ENCODE measurements at regions not wholly inside any gene's neighbourhood (a gene's known extent, or its start where the extent isn't known, plus 50 kb on each side); places are given as distances from the start of the nearest gene placed in this dataset.

GRCh38 chr13:40197049-40197448, 469.4 kb downstream of the FOXO1 start:
- no peak overlapping the region for H2AFZ ChIP-seq (ENCODE audit: control insufficient read depth, low read depth, low read length)
- no TSS peak for BruUV-seq (replicated peaks)
- ChIA-PET POLR2A (no interaction called here), RAD21 (ENCODE audit: unreplicated experiment) (no interaction called here), CTCF (no interaction called here), SMC1A (ENCODE audit: uncharacterized antibody, unreplicated experiment) (no interaction called here)
- no peaks in the 10 kb centered on the region for H3K4me1 ChIP-seq (ENCODE audit: control insufficient read depth, insufficient read depth, low read length)
- H3K9ac ChIP-seq (ENCODE audit: control insufficient read depth, insufficient read depth, low read length) = no peak overlapping the region
- intact Hi-C loops (cut with micrococcal nuclease; ENCODE audit: unreplicated experiment) (no loop called here), in situ Hi-C loops (cut with MboI) (no loop called here)
- FAIRE-seq (no peak), ATAC-seq (no peak), DNase-seq (ENCODE audit: low read depth, low spot score) (no peak)
- no peaks in the 10 kb centered on the region for H4K20me1 ChIP-seq (ENCODE audit: control insufficient read depth, insufficient read depth)
- H3K27me3 ChIP-seq (replicated peaks in 1 of 2; ENCODE audit: control insufficient read depth in 2 of 2, insufficient read depth in 2 of 2, low read length in 1 of 2) = peaks cover 0 to 1% of the 10 kb centered on the region in 2 experiments; a peak in 2 of 4 replicates
- no peak for TF ChIP-seq FOXM1 (IDR thresholded peaks at IDR 0.05; ENCODE audit: low read depth, low read length)
- TF ChIP-seq EGR1 (IDR thresholded peaks at IDR 0.05; ENCODE audit: borderline replicate concordance in 1 of 2, low read depth in 2 of 2, low read length in 2 of 2) = no peak
- TF ChIP-seq ATF2 (IDR thresholded peaks at IDR 0.05; ENCODE audit: low read length) = no peak
- TF ChIP-seq ESRRA (IDR thresholded peaks at IDR 0.05; ENCODE audit: low read length) = no peak
- no peak for TF ChIP-seq ETV6 (conservative IDR thresholded peaks at IDR 0.05 in 1 of 2, IDR thresholded peaks at IDR 0.05 in 1 of 2; ENCODE audit: borderline replicate concordance in 1 of 2, low read depth in 1 of 2)
- no peak for TF ChIP-seq STAT1 (conservative IDR thresholded peaks at IDR 0.05)
- TF ChIP-seq RELB (IDR thresholded peaks at IDR 0.05; ENCODE audit: low read depth) = no peak
- TF ChIP-seq HDAC6 (IDR thresholded peaks at IDR 0.05; ENCODE audit: unreplicated experiment) = no peak
- TF ChIP-seq CEBPB (IDR thresholded peaks at IDR 0.05; ENCODE audit: borderline replicate concordance in 1 of 2, low read depth in 2 of 2, low read length in 2 of 2) = no peak
- no peak for TF ChIP-seq RAD21 (IDR thresholded peaks at IDR 0.05; ENCODE audit: insufficient read depth, low read depth, low read length)
- TF ChIP-seq, protein P1, sequence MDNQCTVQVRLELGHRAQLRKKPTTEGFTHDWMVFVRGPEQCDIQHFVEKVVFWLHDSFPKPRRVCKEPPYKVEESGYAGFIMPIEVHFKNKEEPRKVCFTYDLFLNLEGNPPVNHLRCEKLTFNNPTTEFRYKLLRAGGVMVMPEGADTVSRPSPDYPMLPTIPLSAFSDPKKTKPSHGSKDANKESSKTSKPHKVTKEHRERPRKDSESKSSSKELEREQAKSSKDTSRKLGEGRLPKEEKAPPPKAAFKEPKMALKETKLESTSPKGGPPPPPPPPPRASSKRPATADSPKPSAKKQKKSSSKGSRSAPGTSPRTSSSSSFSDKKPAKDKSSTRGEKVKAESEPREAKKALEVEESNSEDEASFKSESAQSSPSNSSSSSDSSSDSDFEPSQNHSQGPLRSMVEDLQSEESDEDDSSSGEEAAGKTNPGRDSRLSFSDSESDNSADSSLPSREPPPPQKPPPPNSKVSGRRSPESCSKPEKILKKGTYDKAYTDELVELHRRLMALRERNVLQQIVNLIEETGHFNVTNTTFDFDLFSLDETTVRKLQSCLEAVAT (IDR thresholded peaks at IDR 0.05) = no peak
- no peak for TF ChIP-seq FOS (IDR thresholded peaks at IDR 0.05; ENCODE audit: borderline replicate concordance, extremely low read depth, insufficient read length)
- no peak for TF ChIP-seq WRNIP1 (IDR thresholded peaks at IDR 0.05; ENCODE audit: borderline replicate concordance, low read depth, low read length)
- no peak for TF ChIP-seq CHD4 (IDR thresholded peaks at IDR 0.05)
- TF ChIP-seq HDAC2 (IDR thresholded peaks at IDR 0.05) = no peak
- no peak for TF ChIP-seq ZSCAN29 (IDR thresholded peaks at IDR 0.05)
- no peak for TF ChIP-seq RELA (IDR thresholded peaks at IDR 0.05; ENCODE audit: borderline replicate concordance, partially characterized antibody)
- TF ChIP-seq PAX8 (IDR thresholded peaks at IDR 0.05) = no peak
- no peaks in the 10 kb centered on the region for H3K36me3 ChIP-seq (ENCODE audit: control insufficient read depth in 2 of 2, insufficient read depth in 2 of 2, low read length in 1 of 2)
- no peak overlapping the region for H3K27ac ChIP-seq (ENCODE audit: control insufficient read depth, insufficient read depth)
- no peak overlapping the region for H3K4me2 ChIP-seq (ENCODE audit: control insufficient read depth, insufficient read depth)
- H3K9me3 ChIP-seq (replicated peaks; ENCODE audit: control insufficient read depth, insufficient read depth, low read length) = no peaks in the 10 kb centered on the region
- 90% methylated on average over 8 of the region's 8 CpGs for WGBS (ENCODE audit: insufficient coverage, insufficient replicate concordance, low lambda C conversion rate, missing lambda C conversion rate)
- H3K4me3 ChIP-seq = no peak overlapping the region
- H3K79me2 ChIP-seq (ENCODE audit: control insufficient read depth, insufficient read depth, low read length) = no peaks in the 10 kb centered on the region
